Erythroblast (primary cell): ENCODE measurements at regions not wholly inside any gene's neighbourhood (a gene's known extent, or its start where the extent isn't known, plus 50 kb on each side); places are given as distances from the start of the nearest gene placed in this dataset.

Source experiments
- GATA1 ChIP-seq: IDR thresholded peaks from 2 replicates; pipeline ENCODE4 v1.6.1; 2011; ENCODE audit warnings: low read depth, mild to moderate bottlenecking, control low read depth, low read length, moderate library complexity
- POLR2A ChIP-seq: IDR thresholded peaks from 2 replicates; pipeline ENCODE4 v1.6.1; 2011; ENCODE audit warnings: mild to moderate bottlenecking, low read length

- TF ChIP-seq POLR2A: no peak
- TF ChIP-seq GATA1: no peak
Measured at GRCh38 chr2:187715590-187715989, 161.4 kb upstream of the TFPI start.
